ENCODE measurements at regions not wholly inside any gene's neighbourhood (a gene's known extent, or its start where the extent isn't known, plus 50 kb on each side); places are given as distances from the start of the nearest gene placed in this dataset.

GRCh38 chr18:1573732-1574131 is 669.1 kb downstream of the ADCYAP1 start:
- Histone ChIP-seq H3K9ac (no peak overlapping the region), H3F3A (replicated peaks; ENCODE audit: insufficient read depth) (no peaks in the 10 kb centered on the region), H3K9me2 (no peaks in the 10 kb centered on the region), H3K27ac (ENCODE audit: low read depth in 2 of 2, low read length in 1 of 2) (no peak overlapping the region), H3K9me3 (no peaks in the 10 kb centered on the region), H3K79me2 (ENCODE audit: insufficient read depth) (no peaks in the 10 kb centered on the region), H3K4me2 (no peak overlapping the region), H3K36me3 (replicated peaks in 1 of 2; ENCODE audit: control insufficient read depth in 1 of 2, insufficient read depth in 2 of 2, low read length in 1 of 2) (no peaks in the 10 kb centered on the region), H2AFZ (ENCODE audit: low read depth) (no peak overlapping the region), H3K4me1 (ENCODE audit: control insufficient read depth in 1 of 2, insufficient read depth in 2 of 2, low read depth in 1 of 2, low read length in 1 of 2) (no peaks in the 10 kb centered on the region), H3K4me3 (ENCODE audit: low read depth in 2 of 2, low read length in 1 of 2) (no peak overlapping the region), H4K20me1 (ENCODE audit: insufficient read depth) (no peaks in the 10 kb centered on the region), H3K27me3 (ENCODE audit: insufficient read depth) (no peaks in the 10 kb centered on the region)
- CTCF ChIA-PET, result interaction anchor here (4.2 kb wide), 1 partner anchor 12 kb away, joined by 22 read pairs; no protein-coding TSS in a partner anchor
- no peak for TF ChIP-seq EZH2phosphoT487 (IDR thresholded peaks at IDR 0.05; ENCODE audit: borderline replicate concordance, low read depth)
- TF ChIP-seq TCF12 (IDR thresholded peaks at IDR 0.05), result no peak
- no peak for TF ChIP-seq USF1 (IDR thresholded peaks at IDR 0.05; ENCODE audit: borderline replicate concordance, low read depth)
- TF ChIP-seq EP300 (IDR thresholded peaks at IDR 0.05; ENCODE audit: borderline replicate concordance in 1 of 2, low read depth in 1 of 2, low read length in 1 of 2), result no peak
- TF ChIP-seq NRF1 (IDR thresholded peaks at IDR 0.05; ENCODE audit: low read depth, low read length), result no peak
- TF ChIP-seq CTCF (IDR thresholded peaks at IDR 0.05), result no peak
- TF ChIP-seq ZBTB33 (IDR thresholded peaks at IDR 0.05; ENCODE audit: borderline replicate concordance, low read depth), result no peak
- no peak for TF ChIP-seq RAD21 (IDR thresholded peaks at IDR 0.05; ENCODE audit: low read length)
- TF ChIP-seq MXI1 (IDR thresholded peaks at IDR 0.05; ENCODE audit: low read depth, low read length), result no peak
- no peak for TF ChIP-seq ELF1 (IDR thresholded peaks at IDR 0.05)
- no peak for TF ChIP-seq RXRA (IDR thresholded peaks at IDR 0.05; ENCODE audit: borderline replicate concordance, low read depth)
- TF ChIP-seq POLR2AphosphoS5 (IDR thresholded peaks at IDR 0.05; ENCODE audit: low read depth, low read length), result no peak
- TF ChIP-seq CHD2 (IDR thresholded peaks at IDR 0.05; ENCODE audit: low read length, partially characterized antibody), result no peak
- 1% methylated on average over 5 of the region's 5 CpGs for WGBS (ENCODE audit: low lambda C conversion rate)
- POLR2A ChIA-PET, result no interaction called here
- no peak for DNase-seq

GRCh38 chr18:1575084-1575483 is 670.4 kb downstream of the ADCYAP1 start:
- ChIA-PET CTCF (interaction anchor here (1.6 to 4.2 kb wide), 3 partner anchors 11 to 972 kb away, joined by 4 to 22 read pairs (median 4); no protein-coding TSS in a partner anchor), POLR2A (no interaction called here)
- DNase-seq, result no peak
- no peak overlapping the region for H3K27ac ChIP-seq (ENCODE audit: low read depth in 2 of 2, low read length in 1 of 2)
- no peaks in the 10 kb centered on the region for H3K79me2 ChIP-seq (ENCODE audit: insufficient read depth)
- H3K9me2 ChIP-seq, result no peaks in the 10 kb centered on the region
- H3K9ac ChIP-seq, result no peak overlapping the region
- TF ChIP-seq CTCF (IDR thresholded peaks at IDR 0.05), result no peak
- no peak for TF ChIP-seq FOXM1 (IDR thresholded peaks at IDR 0.05; ENCODE audit: low read depth)
- no peak for TF ChIP-seq SIN3A (IDR thresholded peaks at IDR 0.05; ENCODE audit: borderline replicate concordance, low read depth, low read length)
- TF ChIP-seq FOXJ3 (CRISPR knock-in tag; IDR thresholded peaks at IDR 0.05), result no peak
- TF ChIP-seq EP300 (IDR thresholded peaks at IDR 0.05; ENCODE audit: borderline replicate concordance in 1 of 2, low read depth in 1 of 2, low read length in 1 of 2), result no peak
- TF ChIP-seq YY1 (IDR thresholded peaks at IDR 0.05; ENCODE audit: low read depth), result no peak
- H3K4me3 ChIP-seq (ENCODE audit: low read depth in 2 of 2, low read length in 1 of 2), result no peak overlapping the region
- H3K36me3 ChIP-seq (replicated peaks in 1 of 2; ENCODE audit: control insufficient read depth in 1 of 2, insufficient read depth in 2 of 2, low read length in 1 of 2), result no peaks in the 10 kb centered on the region
- H4K20me1 ChIP-seq (ENCODE audit: insufficient read depth), result no peaks in the 10 kb centered on the region
- no peaks in the 10 kb centered on the region for H3K4me1 ChIP-seq (ENCODE audit: control insufficient read depth in 1 of 2, insufficient read depth in 2 of 2, low read depth in 1 of 2, low read length in 1 of 2)
- H3K27me3 ChIP-seq (ENCODE audit: insufficient read depth), result no peaks in the 10 kb centered on the region
- H3K9me3 ChIP-seq, result no peaks in the 10 kb centered on the region
- H2AFZ ChIP-seq (ENCODE audit: low read depth), result no peak overlapping the region
- H3F3A ChIP-seq (replicated peaks; ENCODE audit: insufficient read depth), result no peaks in the 10 kb centered on the region
- 2% methylated on average over 3 of the region's 3 CpGs for WGBS (ENCODE audit: low lambda C conversion rate)
- H3K4me2 ChIP-seq, result no peak overlapping the region

Measured in SK-N-SH (cell line).